GM12892 (cell line): ENCODE measurements at regions not wholly inside any gene's neighbourhood (a gene's known extent, or its start where the extent isn't known, plus 50 kb on each side); places are given as distances from the start of the nearest gene placed in this dataset.
"Not testable (repeated sequence)": the region's sequence is repeated elsewhere in the genome, so short reads cannot be mapped to it uniquely, and the experiment has no call there.

Experiments
- DNase-seq: peaks from one replicate; pipeline ENCODE4 v3.0.0; 2011; ENCODE audit not compliant: insufficient read length
- FAIRE-seq: peaks from 2 replicates; lab custom pipeline; 2011; peaks lifted over from hg19 to GRCh38; lab: Jason Lieb, UNC
- POLR2A ChIP-seq: IDR thresholded peaks from 2 replicates; pipeline ENCODE4 v1.6.1; 2011; ENCODE audit warnings: low read depth, low read length, control low read depth
- POLR2AphosphoS5 ChIP-seq: IDR thresholded peaks from 2 replicates; pipeline ENCODE4 v1.6.1; 2011; ENCODE audit warnings: low read depth, low read length, control low read depth
- TAF1 ChIP-seq: IDR thresholded peaks from 2 replicates; pipeline ENCODE4 v1.6.1; 2011; ENCODE audit warnings: low read depth, mild to moderate bottlenecking, control low read depth, low read length, borderline replicate concordance

DNA sequence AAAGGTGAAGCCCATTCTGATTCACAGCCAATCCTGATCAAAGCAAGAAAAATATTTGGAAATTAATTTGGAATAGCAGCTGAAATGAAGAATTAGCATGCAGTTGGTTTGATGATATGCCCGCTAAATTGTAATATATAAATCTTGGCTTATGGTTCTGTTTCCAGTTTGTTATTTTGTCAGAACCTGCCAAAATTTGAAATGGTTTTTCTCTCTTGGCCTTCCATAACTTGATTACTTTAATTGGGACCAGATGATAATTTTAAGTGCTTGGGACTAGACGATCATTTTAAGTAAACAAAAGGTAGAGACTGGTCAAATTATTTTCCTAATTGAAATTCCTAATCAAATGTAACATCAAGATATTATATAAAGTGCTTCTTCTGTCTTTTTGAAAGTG is 842.4 kb downstream of the TBL1XR1 start:
- DNase-seq (no peak), FAIRE-seq (no peak)

GRCh38 chr3:176352716-176353334 is 844.5 kb downstream of the TBL1XR1 start:
- no peak for FAIRE-seq
- DNase-seq = no peak
- TF ChIP-seq POLR2AphosphoS5 = no peak
- TF ChIP-seq TAF1 = no peak
- no peak for TF ChIP-seq POLR2A

More for the DNA sequence above, 842.4 kb downstream of the TBL1XR1 start:
- TF ChIP-seq POLR2A (no peak), POLR2AphosphoS5 (no peak), TAF1 (no peak)

- FAIRE-seq = no peak
- TF ChIP-seq POLR2AphosphoS5 (no peak), TAF1 (no peak), POLR2A (no peak)
- DNase-seq = no peak
Measured at GRCh38 chr3:176351408-176351807, 845.9 kb downstream of the TBL1XR1 start.

GRCh38 chr3:176349706-176350105 is 847.6 kb downstream of the TBL1XR1 start:
- FAIRE-seq (no peak), DNase-seq (no peak)
- TF ChIP-seq POLR2A (no peak), POLR2AphosphoS5 (no peak), TAF1 (no peak)

- TF ChIP-seq POLR2AphosphoS5 = no peak
- TF ChIP-seq TAF1 = no peak
- no peak for TF ChIP-seq POLR2A
- DNase-seq (no peak), FAIRE-seq (no peak)
Measured at GRCh38 chr3:176347424-176348146, 849.7 kb downstream of the TBL1XR1 start.

DNA sequence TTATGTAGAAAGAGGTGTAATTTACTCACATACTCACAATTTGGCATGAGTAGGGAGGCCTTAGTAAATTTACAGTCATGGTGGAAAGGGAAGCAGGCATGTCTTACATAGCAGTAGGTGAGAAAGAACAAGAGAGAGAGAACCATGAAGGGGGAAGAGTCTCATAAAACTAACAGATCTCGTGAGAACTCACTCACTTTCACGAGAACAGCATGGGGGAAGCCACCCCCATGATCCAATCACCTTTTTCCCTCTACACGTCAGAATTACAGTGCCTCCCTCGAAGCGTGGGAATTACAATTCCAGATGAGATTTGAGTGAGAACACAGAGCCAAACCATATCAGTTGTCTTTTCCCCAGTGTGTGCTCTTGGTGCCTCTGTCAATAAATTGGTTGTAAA is 855.3 kb downstream of the TBL1XR1 start:
- DNase-seq = no peak
- no peak for FAIRE-seq
- TF ChIP-seq TAF1 (no peak), POLR2AphosphoS5 (no peak), POLR2A (no peak)

- no peak for TF ChIP-seq POLR2A
- TF ChIP-seq POLR2AphosphoS5 = no peak
- FAIRE-seq = no peak
Measured at GRCh38 chr3:176328666-176329065, 868.6 kb downstream of the TBL1XR1 start.

DNA sequence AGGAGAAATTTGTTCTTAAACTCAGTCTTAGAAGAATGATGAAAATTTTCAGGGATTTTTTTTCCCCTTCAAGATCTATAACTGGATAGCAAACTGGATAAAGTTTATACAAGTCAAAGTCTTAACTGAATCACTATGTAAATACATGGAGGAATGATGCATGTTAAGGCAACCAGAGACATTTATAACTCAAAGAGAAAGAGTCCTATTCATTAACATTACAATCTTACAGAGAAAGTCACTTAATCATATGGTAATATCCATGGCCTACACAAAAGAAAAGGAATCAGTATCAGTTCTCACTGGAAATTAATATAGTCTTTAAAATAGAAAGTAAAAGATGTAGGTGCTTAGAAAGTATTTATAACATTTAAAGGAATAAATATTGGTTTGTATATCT is 869.1 kb downstream of the TBL1XR1 start:
- TF ChIP-seq TAF1 (no peak), POLR2AphosphoS5 (no peak), POLR2A (no peak)
- DNase-seq (no peak), FAIRE-seq (no peak)

More at GRCh38 chr3:176328666-176329065, 868.6 kb downstream of the TBL1XR1 start:
- no peak for DNase-seq

DNA sequence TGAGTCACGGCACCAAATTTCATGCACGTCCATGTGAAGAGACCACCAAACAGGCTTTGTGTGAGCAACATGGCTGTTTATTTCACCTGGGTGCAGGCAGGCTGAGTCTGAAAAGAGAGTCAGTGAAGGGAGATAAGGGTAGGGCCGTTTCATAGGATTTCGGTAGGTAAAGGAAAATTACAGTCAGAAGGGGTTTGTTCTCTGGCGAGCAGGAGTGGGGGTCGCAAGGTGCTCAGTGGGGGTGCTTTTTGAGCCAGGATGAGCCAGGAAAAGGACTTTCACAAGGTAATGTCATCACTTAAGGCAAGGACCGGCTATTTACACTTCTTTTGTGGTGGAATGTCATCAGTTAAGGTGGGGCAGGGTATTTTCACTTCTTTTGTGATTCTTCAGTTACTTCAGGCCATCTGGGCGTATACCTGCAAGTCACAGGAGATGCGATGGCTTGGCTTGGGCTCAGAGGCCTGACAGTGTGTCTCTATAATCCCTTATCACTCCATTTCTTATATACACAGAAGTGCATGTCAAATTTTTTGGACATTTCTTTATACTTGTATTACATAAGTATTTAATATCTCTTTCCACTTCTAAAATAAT is 870.3 kb downstream of the TBL1XR1 start:
- DNase-seq, FAIRE-seq: not testable (repeated sequence)

- DNase-seq, FAIRE-seq: not testable (repeated sequence)
Measured at GRCh38 chr3:176321532-176321931, 875.8 kb downstream of the TBL1XR1 start.

GRCh38 chr3:176321099-176321498 is 876.2 kb downstream of the TBL1XR1 start:
- FAIRE-seq = no peak
- no peak for TF ChIP-seq POLR2AphosphoS5
- TF ChIP-seq TAF1 = no peak
- no peak for TF ChIP-seq POLR2A
- DNase-seq = no peak

- DNase-seq (no peak), FAIRE-seq (no peak)
- TF ChIP-seq TAF1 (no peak), POLR2A (no peak), POLR2AphosphoS5 (no peak)
Measured at GRCh38 chr3:176313426-176313825, 883.9 kb downstream of the TBL1XR1 start.
